GM23248 (cell line): ENCODE measurements at regions not wholly inside any gene's neighbourhood (a gene's known extent, or its start where the extent isn't known, plus 50 kb on each side); places are given as distances from the start of the nearest gene placed in this dataset.

Source experiments
- DNase-seq: peaks from one replicate; pipeline ENCODE4 v3.0.0-alpha.2; 2015
- H2AFZ ChIP-seq: fragments of 200-600 bp; sonication (generic); 2 replicates; pipeline ENCODE4 v1.6.1; 2016; ENCODE audit warnings: antibody characterized with exemption
- H3F3A ChIP-seq: fragments of 200-600 bp; sonication (generic); 2 replicates; pipeline ENCODE4 v1.6.1; 2016; ENCODE audit warnings: mild to moderate bottlenecking, antibody characterized with exemption, mixed run types; ENCODE audit not compliant: insufficient read depth
- H3K27ac ChIP-seq: fragments of 200-600 bp; sonication (generic); 2 replicates; pipeline ENCODE4 v1.5.1; 2016; ENCODE audit warnings: mild to moderate bottlenecking
- H3K27me3 ChIP-seq: fragments of 200-600 bp; sonication (generic); replicated peaks from 2 replicates; pipeline ENCODE4 v1.6.1; 2016; ENCODE audit warnings: mild to moderate bottlenecking; ENCODE audit not compliant: insufficient read depth
- H3K36me3 ChIP-seq: fragments of 200-600 bp; sonication (generic); 2 replicates; pipeline ENCODE4 v1.6.1; 2016; ENCODE audit warnings: low read depth, mild to moderate bottlenecking
- H3K4me1 ChIP-seq: fragments of 200-600 bp; sonication (generic); 2 replicates; pipeline ENCODE4 v1.6.1; 2016; ENCODE audit warnings: mild to moderate bottlenecking; ENCODE audit not compliant: insufficient read depth
- H3K4me2 ChIP-seq: fragments of 200-600 bp; sonication (generic); one replicate; pipeline ENCODE4 v1.6.1; 2016; ENCODE audit warnings: mild to moderate bottlenecking; ENCODE audit not compliant: unreplicated experiment
- H3K4me3 ChIP-seq: fragments of 200-600 bp; sonication (generic); 2 replicates; pipeline ENCODE4 v1.5.1; 2016; ENCODE audit warnings: mild to moderate bottlenecking
- H3K79me2 ChIP-seq: fragments of 200-600 bp; sonication (generic); 2 replicates; pipeline ENCODE4 v1.6.1; 2016; ENCODE audit warnings: mild to moderate bottlenecking; ENCODE audit not compliant: insufficient read depth
- H3K9ac ChIP-seq: fragments of 200-600 bp; sonication (generic); 2 replicates; pipeline ENCODE4 v1.6.1; 2016; ENCODE audit warnings: mild to moderate bottlenecking
- H3K9me2 ChIP-seq: fragments of 200-600 bp; sonication (generic); 2 replicates; pipeline ENCODE4 v1.6.1; 2016; ENCODE audit warnings: mixed run types, mild to moderate bottlenecking, moderate library complexity; ENCODE audit not compliant: insufficient read depth
- H3K9me3 ChIP-seq: fragments of 200-600 bp; sonication (generic); one replicate; pipeline ENCODE4 v1.6.1; 2017; ENCODE audit warnings: low read depth
- H4K20me1 ChIP-seq: fragments of 200-600 bp; sonication (generic); 2 replicates; pipeline ENCODE4 v1.6.0; 2016; ENCODE audit not compliant: insufficient read depth
- EZH2 ChIP-seq: fragments of 200-600 bp; sonication (generic); IDR thresholded peaks from 2 replicates; pipeline ENCODE4 v1.6.1; 2018; ENCODE audit warnings: antibody characterized with exemption, mild to moderate bottlenecking; ENCODE audit not compliant: insufficient read depth, poor library complexity, severe bottlenecking
- EZH2phosphoT487 ChIP-seq: fragments of 200-600 bp; sonication (generic); IDR thresholded peaks from 2 replicates; pipeline ENCODE4 v1.6.1; 2018; ENCODE audit warnings: antibody characterized with exemption, moderate library complexity, mild to moderate bottlenecking, low read depth; ENCODE audit not compliant: insufficient read depth
- WGBS, 2 experiments: methylation state at CpG; one replicate each; pipeline ENCODE4 v1.1.6; 2015 to 2017; ENCODE audit warnings: low lambda C conversion rate in 2 of 2, low coverage in 1 of 2; ENCODE audit errors: missing lambda C conversion rate in 2 of 2; 5-methylcytosine and 5-hydroxymethylcytosine counted together
- in situ Hi-C: fragments of 300-500 bp; cut with MboI; formaldehyde crosslinking; loops from 2 replicates; pipeline ENCODE4 v1.15.0; 2020

DNA sequence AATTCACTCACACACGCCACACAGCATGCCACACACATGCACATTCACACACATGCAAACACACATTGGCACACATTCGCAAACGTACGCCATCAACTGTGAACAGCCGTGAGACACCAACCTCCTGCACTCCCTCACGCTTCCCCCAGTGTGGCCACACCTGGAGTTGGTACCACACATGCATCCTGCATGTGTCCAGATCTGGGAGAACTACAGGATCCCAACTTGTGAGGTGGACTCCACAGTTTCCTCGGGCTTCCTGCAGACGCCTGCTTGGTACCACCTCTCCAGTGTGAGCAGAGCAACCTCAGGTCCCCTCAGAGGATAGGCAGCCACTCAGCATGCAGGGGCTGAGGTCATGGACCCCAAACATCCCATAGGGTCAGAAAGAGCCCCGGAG, 239.0 kb downstream of the EIPR1 start:
- no peak overlapping the region for H3K4me3 ChIP-seq
- no peak for TF ChIP-seq EZH2
- TF ChIP-seq EZH2phosphoT487 = no peak
- H3K79me2 ChIP-seq = no peaks in the 10 kb centered on the region
- H3K36me3 ChIP-seq = no peaks in the 10 kb centered on the region
- H3K9ac ChIP-seq = no peak overlapping the region
- no peak overlapping the region for H2AFZ ChIP-seq
- H3K27ac ChIP-seq = no peak overlapping the region
- 56 to 63% methylated on average over 9 of the region's 9 CpGs for WGBS, 2 experiments
- no peak for DNase-seq
- no peaks in the 10 kb centered on the region for H4K20me1 ChIP-seq
- no peaks in the 10 kb centered on the region for H3K9me3 ChIP-seq
- H3F3A ChIP-seq = no peaks in the 10 kb centered on the region
- H3K4me1 ChIP-seq = no peaks in the 10 kb centered on the region
- in situ Hi-C loops = no loop called here
- H3K27me3 ChIP-seq = no peaks in the 10 kb centered on the region
- H3K9me2 ChIP-seq = no peaks in the 10 kb centered on the region
- H3K4me2 ChIP-seq = no peak overlapping the region

DNA sequence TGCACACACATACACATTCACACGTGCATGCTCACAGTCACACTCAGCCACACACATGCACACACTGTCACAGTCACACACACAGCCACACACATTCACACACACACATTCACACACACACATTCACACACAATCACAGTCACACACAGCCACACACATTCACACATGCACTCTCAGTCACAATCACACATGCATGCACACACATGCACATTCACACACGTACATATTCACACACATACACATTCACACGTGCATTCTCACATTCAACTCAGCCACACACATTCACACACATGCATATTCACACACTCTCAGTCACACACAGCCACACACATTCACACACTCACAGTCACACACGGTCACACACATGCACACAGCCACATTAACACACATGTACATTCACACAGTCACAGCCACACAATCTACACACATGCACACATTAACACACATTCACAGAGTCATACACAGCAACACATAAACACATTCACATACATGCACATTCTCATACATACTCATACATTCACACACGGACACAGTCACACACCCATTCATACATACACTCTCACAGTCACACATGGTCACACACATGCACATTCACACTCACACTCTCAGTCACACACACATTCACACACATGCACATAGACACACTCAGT, 239.8 kb downstream of the EIPR1 start:
- Histone ChIP-seq H3K9ac (no peak overlapping the region), H3K9me2 (no peaks in the 10 kb centered on the region), H2AFZ (no peak overlapping the region), H3K79me2 (no peaks in the 10 kb centered on the region), H3K4me2 (no peak overlapping the region), H3K4me1 (no peaks in the 10 kb centered on the region), H3K27ac (no peak overlapping the region), H3K27me3 (no peaks in the 10 kb centered on the region), H3K4me3 (no peak overlapping the region), H3K9me3 (no peaks in the 10 kb centered on the region), H4K20me1 (no peaks in the 10 kb centered on the region), H3F3A (no peaks in the 10 kb centered on the region), H3K36me3 (no peaks in the 10 kb centered on the region)
- 32 to 43% methylated on average over 5 of the region's 5 CpGs for WGBS, 2 experiments
- in situ Hi-C loops = no loop called here
- TF ChIP-seq EZH2phosphoT487 (no peak), EZH2 (no peak)
- no peak for DNase-seq

- Histone ChIP-seq H3K27me3 (no peaks in the 10 kb centered on the region; the same call in 1 of the 2 replicates), H3K9ac (no peak overlapping the region), H4K20me1 (no peaks in the 10 kb centered on the region), H3K79me2 (no peaks in the 10 kb centered on the region), H2AFZ (no peak overlapping the region), H3K4me3 (no peak overlapping the region), H3K4me2 (no peak overlapping the region), H3K9me2 (no peaks in the 10 kb centered on the region), H3K36me3 (no peaks in the 10 kb centered on the region), H3K4me1 (no peaks in the 10 kb centered on the region), H3K9me3 (no peaks in the 10 kb centered on the region), H3K27ac (no peak overlapping the region), H3F3A (no peaks in the 10 kb centered on the region)
- TF ChIP-seq EZH2 (no peak), EZH2phosphoT487 (no peak)
- WGBS, 2 experiments = 51 to 54% methylated on average over 5 of the region's 5 CpGs
- DNase-seq = no peak
- in situ Hi-C loops = no loop called here
These were observed 241.9 kb downstream of the EIPR1 start for GRCh38 chr2:3135676-3136075.

DNA sequence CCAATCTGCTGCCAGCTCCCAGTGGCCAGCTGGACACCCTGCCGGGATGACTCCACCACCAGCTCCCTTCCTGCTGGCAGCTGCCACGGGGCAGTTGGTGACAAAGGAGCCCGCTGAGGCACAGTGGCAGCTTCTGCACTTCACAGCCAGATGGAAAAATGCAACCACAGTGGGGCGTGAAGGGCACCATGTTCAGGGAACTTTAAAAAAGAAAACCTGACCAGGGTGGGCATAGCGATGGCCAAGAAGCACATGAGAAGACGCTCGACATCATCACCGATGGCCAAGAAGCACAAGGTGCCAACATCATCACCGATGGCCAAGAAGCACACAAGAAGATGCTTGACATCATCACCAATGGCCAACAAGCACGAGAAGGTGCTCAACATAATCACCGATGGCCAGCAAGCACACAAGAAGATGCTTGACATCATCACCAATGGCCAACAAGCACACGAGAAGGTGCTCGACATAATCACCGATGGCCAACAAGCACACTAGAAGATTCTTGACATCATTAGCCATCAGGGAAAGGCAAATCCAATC, 243.5 kb downstream of the EIPR1 start:
- TF ChIP-seq EZH2phosphoT487 (no peak), EZH2 (no peak)
- no peaks in the 10 kb centered on the region for H3K9me2 ChIP-seq
- no peak overlapping the region for H3K27ac ChIP-seq
- no peak overlapping the region for H3K4me2 ChIP-seq
- H3K4me3 ChIP-seq = no peak overlapping the region
- no peaks in the 10 kb centered on the region; the same call in 1 of the 2 replicates for H3K27me3 ChIP-seq
- H3K9me3 ChIP-seq = no peaks in the 10 kb centered on the region
- no peaks in the 10 kb centered on the region for H3K36me3 ChIP-seq
- DNase-seq = no peak
- no peak overlapping the region for H3K9ac ChIP-seq
- no peaks in the 10 kb centered on the region for H3F3A ChIP-seq
- H2AFZ ChIP-seq = no peak overlapping the region
- in situ Hi-C loops = no loop called here
- H3K79me2 ChIP-seq = no peaks in the 10 kb centered on the region
- H3K4me1 ChIP-seq = no peaks in the 10 kb centered on the region
- H4K20me1 ChIP-seq = no peaks in the 10 kb centered on the region
- 71 to 77% methylated on average over 14 of the region's 14 CpGs for WGBS, 2 experiments

GRCh38 chr2:3132966-3133365, 244.7 kb downstream of the EIPR1 start:
- in situ Hi-C loops = no loop called here

More at GRCh38 chr2:3132966-3133365, 244.7 kb downstream of the EIPR1 start:
- Histone ChIP-seq H3K27ac (no peak overlapping the region), H3K9ac (no peak overlapping the region), H3K4me1 (no peaks in the 10 kb centered on the region), H2AFZ (no peak overlapping the region), H3K9me3 (no peaks in the 10 kb centered on the region), H3K9me2 (no peaks in the 10 kb centered on the region), H3K4me3 (no peak overlapping the region), H3K36me3 (no peaks in the 10 kb centered on the region), H3K79me2 (no peaks in the 10 kb centered on the region), H3K4me2 (no peak overlapping the region), H3K27me3 (no peaks in the 10 kb centered on the region; the same call in 1 of the 2 replicates), H3F3A (no peaks in the 10 kb centered on the region), H4K20me1 (no peaks in the 10 kb centered on the region)
- no peak for TF ChIP-seq EZH2phosphoT487
- no peak for TF ChIP-seq EZH2
- 49% methylated on average over 11 of the region's 11 CpGs for WGBS, 2 experiments
- DNase-seq = no peak
